GM12878 (cell line): ENCODE measurements at regions not wholly inside any gene's neighbourhood (a gene's known extent, or its start where the extent isn't known, plus 50 kb on each side); places are given as distances from the start of the nearest gene placed in this dataset.

Experiments
- ATAC-seq: fragments of 200-7000 bp; cut with Tn5 transposase; 3 replicates; pipeline ENCODE4 v1.9.1; 2020; ENCODE audit warnings: mild to moderate bottlenecking, moderate library complexity
- BruUV-seq: library from RNA; stranded (reverse); fragments of 400-500 nt; replicated peaks from 2 replicates; lab custom pipeline; 2021; lab: Mats Ljungman, UMichigan
- CTCF ChIA-PET: fragments of 300-600 bp; sonication (Branson Sonifier 250); formaldehyde crosslinking; extraction: SDS; loops from one replicate; lab custom pipeline; 2021; ENCODE audit warnings: inconsistent platforms; lab: Yijun Ruan, JAX
- POLR2A ChIA-PET: fragments of 350-600 bp; formaldehyde crosslinking; extraction: SDS; loops from one replicate; lab custom pipeline; 2021; ENCODE audit warnings: inconsistent platforms; lab: Charles Lee
- RAD21 ChIA-PET: fragments of 300-600 bp; sonication (Branson Sonifier 250); formaldehyde crosslinking; loops from one replicate; lab custom pipeline; 2023; ENCODE audit warnings: antibody characterized with exemption; ENCODE audit not compliant: unreplicated experiment; lab: Charles Lee
- SMC1A ChIA-PET: fragments of 300-600 bp; sonication (Branson Sonifier 250); formaldehyde crosslinking; loops from one replicate; lab custom pipeline; 2023; ENCODE audit not compliant: unreplicated experiment, uncharacterized antibody; lab: Charles Lee
- DNase-seq: peaks from one replicate; pipeline ENCODE4 v3.0.0-alpha.2; 2011; ENCODE audit warnings: low read depth, low spot score
- FAIRE-seq: peaks from 3 replicates; lab custom pipeline; 2011; peaks lifted over from hg19 to GRCh38; lab: Jason Lieb, UNC
- H2AFZ ChIP-seq: 2 replicates; pipeline ENCODE4 v1.6.0; 2011; ENCODE audit warnings: low read depth, low read length, control low read depth; ENCODE audit not compliant: control insufficient read depth
- H3K27ac ChIP-seq: 2 replicates; pipeline ENCODE4 v1.5.1; 2011; ENCODE audit warnings: control low read depth; ENCODE audit not compliant: control insufficient read depth, insufficient read depth
- H3K27me3 ChIP-seq, 2 experiments: replicated peaks in 1 of 2; 2 replicates each; pipeline versions ENCODE4 v1.6.0 to v1.6.1; 2011; ENCODE audit warnings: low read length in 1 of 2; ENCODE audit not compliant: control insufficient read depth in 2 of 2, insufficient read depth in 2 of 2
- H3K36me3 ChIP-seq, 2 experiments: 2 replicates each; pipeline ENCODE4 v1.5.1; 2011; ENCODE audit warnings: low read length in 1 of 2; ENCODE audit not compliant: control insufficient read depth in 2 of 2, insufficient read depth in 2 of 2
- H3K4me1 ChIP-seq: 2 replicates; pipeline ENCODE4 v1.6.1; 2011; ENCODE audit warnings: mild to moderate bottlenecking, low read length, moderate library complexity, mixed read lengths; ENCODE audit not compliant: control insufficient read depth, insufficient read depth
- H3K4me2 ChIP-seq: 2 replicates; pipeline ENCODE4 v1.6.0; 2011; ENCODE audit warnings: control low read depth; ENCODE audit not compliant: control insufficient read depth, insufficient read depth
- H3K4me3 ChIP-seq: fragments of 200-600 bp; sonication (generic); 2 replicates; pipeline ENCODE4 v1.5.1; 2016
- H3K79me2 ChIP-seq: 2 replicates; pipeline ENCODE4 v1.6.0; 2011; ENCODE audit warnings: low read length; ENCODE audit not compliant: control insufficient read depth, insufficient read depth
- H3K9ac ChIP-seq: 2 replicates; pipeline ENCODE4 v1.8.0; 2011; ENCODE audit warnings: low read length, control low read depth, mixed read lengths; ENCODE audit not compliant: control insufficient read depth, insufficient read depth
- H3K9me3 ChIP-seq: replicated peaks from 3 replicates; pipeline ENCODE4 v1.5.1; 2011; ENCODE audit warnings: mild to moderate bottlenecking, low read length; ENCODE audit not compliant: control insufficient read depth, insufficient read depth
- H4K20me1 ChIP-seq: 2 replicates; pipeline ENCODE4 v1.6.0; 2011; ENCODE audit not compliant: control insufficient read depth, insufficient read depth
- CBFB ChIP-seq: IDR thresholded peaks from 2 replicates; pipeline ENCODE4 v1.6.1; 2016; ENCODE audit warnings: antibody characterized with exemption, low read depth
- CEBPZ ChIP-seq: fragments of 150-350 bp; IDR thresholded peaks from 2 replicates; pipeline ENCODE4 v1.6.1; 2016; ENCODE audit warnings: low read depth, low read length
- CHD4 ChIP-seq: fragments of 200-600 bp; sonication (generic); IDR thresholded peaks from 2 replicates; pipeline ENCODE4 v1.6.1; 2016; ENCODE audit warnings: mild to moderate bottlenecking
- DPF2 ChIP-seq: fragments of 450-650 bp; IDR thresholded peaks from 2 replicates; pipeline ENCODE4 v1.6.1; 2017; ENCODE audit warnings: mild to moderate bottlenecking
- IKZF2 ChIP-seq, 2 experiments: fragments of 450-650 bp; IDR thresholded peaks; 2 replicates each; pipeline ENCODE4 v1.6.1; 2017; ENCODE audit warnings: mild to moderate bottlenecking in 2 of 2, moderate library complexity in 2 of 2
- KDM1A ChIP-seq: fragments of 200-600 bp; sonication (generic); IDR thresholded peaks from 2 replicates; pipeline ENCODE4 v1.6.1; 2016; ENCODE audit warnings: borderline replicate concordance
- NFIC ChIP-seq: IDR thresholded peaks from 2 replicates; pipeline ENCODE4 v1.6.1; 2012; ENCODE audit warnings: low read depth, mild to moderate bottlenecking, inconsistent platforms, low read length, moderate library complexity
- SIN3A ChIP-seq: IDR thresholded peaks from 2 replicates; pipeline ENCODE4 v1.6.1; 2012; ENCODE audit warnings: low read depth, low read length, improper control_type of control experiment
- TCF12 ChIP-seq: IDR thresholded peaks from 2 replicates; pipeline ENCODE4 v1.6.1; 2011; ENCODE audit warnings: low read depth, mild to moderate bottlenecking, low read length
- YBX1 ChIP-seq: fragments of 450-650 bp; IDR thresholded peaks from 2 replicates; pipeline ENCODE4 v1.6.1; 2016; ENCODE audit warnings: antibody characterized with exemption
- YY1 ChIP-seq: IDR thresholded peaks from 2 replicates; pipeline ENCODE4 v1.6.1; 2011; ENCODE audit warnings: low read depth, mild to moderate bottlenecking, low read length
- WGBS: methylation state at CpG from one replicate; pipeline ENCODE4 v1.1.6; 2016; ENCODE audit warnings: low lambda C conversion rate; ENCODE audit not compliant: insufficient replicate concordance, insufficient coverage; ENCODE audit errors: missing lambda C conversion rate; 5-methylcytosine and 5-hydroxymethylcytosine counted together
- in situ Hi-C: fragments of 300-500 bp; cut with MboI; formaldehyde crosslinking; loops from 9 replicates; pipeline ENCODE4 v1.14.3; 2018; ENCODE audit warnings: mixed read lengths
- intact Hi-C: fragments of 100-400 bp; cut with micrococcal nuclease; formaldehyde crosslinking; loops from one replicate; pipeline ENCODE4 v1.14.2; 2022; ENCODE audit not compliant: unreplicated experiment
- TF ChIP-seq, protein P1 (sequence below): fragments of 450-650 bp; IDR thresholded peaks from 2 replicates; pipeline ENCODE4 v1.6.1; 2016; ENCODE audit warnings: mild to moderate bottlenecking
- TF ChIP-seq, protein P2 (sequence below): IDR thresholded peaks from 2 replicates; pipeline ENCODE4 v1.6.1; 2011; ENCODE audit warnings: borderline replicate concordance, low read depth, mild to moderate bottlenecking, moderate library complexity, low read length; ENCODE audit not compliant: insufficient read depth, poor library complexity, severe bottlenecking

DNA sequence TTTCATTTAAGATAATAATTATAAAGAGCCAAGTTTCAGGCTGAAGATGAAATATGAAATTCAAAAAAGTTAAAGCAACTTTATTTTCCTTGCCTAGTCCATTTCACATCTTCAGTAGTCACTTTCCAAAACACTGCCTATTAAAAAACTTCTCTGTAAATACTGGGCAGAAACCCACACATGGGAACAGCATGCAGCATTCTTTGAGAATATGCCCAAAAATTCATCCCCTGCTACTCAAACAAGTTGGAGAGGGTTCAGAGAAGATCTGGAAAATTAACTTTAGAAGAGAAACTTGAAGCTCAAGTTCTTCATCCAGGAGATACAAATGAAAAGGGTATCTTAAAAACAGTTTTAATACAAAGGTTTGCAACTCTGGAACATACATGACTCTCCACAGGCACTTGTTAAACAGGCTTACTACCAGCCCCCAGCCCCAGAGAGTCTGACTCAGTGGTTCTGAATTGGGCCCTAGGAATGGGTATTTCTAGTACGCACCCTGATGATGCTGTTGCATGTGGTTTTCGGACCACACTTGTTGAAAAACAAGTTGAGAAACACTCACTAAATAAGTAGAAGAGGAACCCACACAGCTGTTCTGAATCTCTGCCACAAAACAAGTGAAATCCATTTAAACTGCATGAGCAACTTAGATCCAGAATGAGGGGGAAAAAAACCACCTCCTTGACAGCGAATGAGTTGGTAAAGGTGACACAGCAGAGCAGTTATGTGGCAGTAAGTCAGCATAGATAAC is 329.1 kb downstream of the SATB2 start (continued):
- TF ChIP-seq, protein P1, sequence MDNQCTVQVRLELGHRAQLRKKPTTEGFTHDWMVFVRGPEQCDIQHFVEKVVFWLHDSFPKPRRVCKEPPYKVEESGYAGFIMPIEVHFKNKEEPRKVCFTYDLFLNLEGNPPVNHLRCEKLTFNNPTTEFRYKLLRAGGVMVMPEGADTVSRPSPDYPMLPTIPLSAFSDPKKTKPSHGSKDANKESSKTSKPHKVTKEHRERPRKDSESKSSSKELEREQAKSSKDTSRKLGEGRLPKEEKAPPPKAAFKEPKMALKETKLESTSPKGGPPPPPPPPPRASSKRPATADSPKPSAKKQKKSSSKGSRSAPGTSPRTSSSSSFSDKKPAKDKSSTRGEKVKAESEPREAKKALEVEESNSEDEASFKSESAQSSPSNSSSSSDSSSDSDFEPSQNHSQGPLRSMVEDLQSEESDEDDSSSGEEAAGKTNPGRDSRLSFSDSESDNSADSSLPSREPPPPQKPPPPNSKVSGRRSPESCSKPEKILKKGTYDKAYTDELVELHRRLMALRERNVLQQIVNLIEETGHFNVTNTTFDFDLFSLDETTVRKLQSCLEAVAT, result no peak
- TF ChIP-seq, all 136 proteins: peak for 0

DNA sequence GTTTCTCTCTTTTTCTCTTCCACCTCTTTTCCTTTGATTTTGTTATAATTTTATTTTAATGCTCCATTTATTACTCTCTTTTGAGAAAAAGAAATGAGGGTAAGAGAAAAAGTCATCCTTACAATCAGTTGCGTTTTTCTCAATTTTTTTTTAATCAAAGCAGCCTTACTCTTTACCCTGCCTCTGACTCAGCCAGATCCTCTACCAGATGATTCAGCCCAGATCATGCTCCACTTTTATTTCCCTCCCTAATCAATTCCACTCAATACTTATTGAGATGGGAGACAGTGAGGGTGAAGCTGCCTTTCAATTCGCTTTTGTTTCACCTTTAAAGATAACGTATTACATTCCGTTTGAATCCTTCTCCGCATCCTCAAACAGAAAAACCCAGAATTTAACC is 337.9 kb downstream of the SATB2 start:
- H3K4me2 ChIP-seq, result no peak overlapping the region
- no peak for DNase-seq
- 26% methylated on average over 5 of the region's 5 CpGs for WGBS
- no peak overlapping the region for H3K27ac ChIP-seq
- ChIA-PET CTCF (interaction anchor here (1.5 kb wide), 1 partner anchor 20 kb away, joined by 3 read pairs; no protein-coding TSS in a partner anchor), POLR2A (no interaction called here), RAD21 (no interaction called here), SMC1A (interaction anchor here (0.7 to 3.1 kb wide), 4 partner anchors 11 to 138 kb away, joined by 3 to 9 read pairs (median 3); no protein-coding TSS in a partner anchor)
- ATAC-seq, result no peak
- BruUV-seq, result no TSS peak
- no peaks in the 10 kb centered on the region for H3K9me3 ChIP-seq
- FAIRE-seq, result no peak
- no peaks in the 10 kb centered on the region for H3K36me3 ChIP-seq
- peaks cover 0 to 3% of the 10 kb centered on the region in 2 experiments; a peak in 1 of 4 replicates for H3K27me3 ChIP-seq
- in situ Hi-C loops, result no loop called here
- intact Hi-C loops, result no loop called here
- H3K79me2 ChIP-seq, result no peaks in the 10 kb centered on the region
- H3K4me3 ChIP-seq, result no peak overlapping the region
- no peaks in the 10 kb centered on the region for H4K20me1 ChIP-seq
- H3K9ac ChIP-seq, result no peak overlapping the region
- H3K4me1 ChIP-seq, result no peaks in the 10 kb centered on the region
- TF ChIP-seq CEBPZ (no peak), CHD4 (no peak), KDM1A (no peak), TCF12 (no peak), DPF2 (no peak), CBFB (no peak), IKZF2 (IDR thresholded peaks at IDR 0.05) (no peak), YBX1 (no peak), NFIC (no peak), SIN3A (no peak), YY1 (no peak)
- TF ChIP-seq, protein P2, sequence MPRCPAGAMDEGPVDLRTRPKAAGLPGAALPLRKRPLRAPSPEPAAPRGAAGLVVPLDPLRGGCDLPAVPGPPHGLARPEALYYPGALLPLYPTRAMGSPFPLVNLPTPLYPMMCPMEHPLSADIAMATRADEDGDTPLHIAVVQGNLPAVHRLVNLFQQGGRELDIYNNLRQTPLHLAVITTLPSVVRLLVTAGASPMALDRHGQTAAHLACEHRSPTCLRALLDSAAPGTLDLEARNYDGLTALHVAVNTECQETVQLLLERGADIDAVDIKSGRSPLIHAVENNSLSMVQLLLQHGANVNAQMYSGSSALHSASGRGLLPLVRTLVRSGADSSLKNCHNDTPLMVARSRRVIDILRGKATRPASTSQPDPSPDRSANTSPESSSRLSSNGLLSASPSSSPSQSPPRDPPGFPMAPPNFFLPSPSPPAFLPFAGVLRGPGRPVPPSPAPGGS, result no peak
- no peak overlapping the region for H2AFZ ChIP-seq
